ENCODE measurements at regions not wholly inside any gene's neighbourhood (a gene's known extent, or its start where the extent isn't known, plus 50 kb on each side); places are given as distances from the start of the nearest gene placed in this dataset.

GRCh38 chr12:67151886-67152285 is 117.3 kb upstream of the CAND1 start:
- Histone ChIP-seq H3K9me1 (ENCODE audit: control insufficient read depth, insufficient read depth, low read length) (no peaks in the 10 kb centered on the region), H3K4me2 (ENCODE audit: insufficient read depth, low read length) (no peak overlapping the region), H3K27ac (ENCODE audit: extremely low read depth, low read depth, low read length) (no peak overlapping the region), H3K9ac (ENCODE audit: insufficient read depth in 1 of 2, low read depth in 2 of 2, low read length in 2 of 2) (no peak overlapping the region), H3K36me3 (ENCODE audit: control insufficient read depth, insufficient read depth, low read length) (no peaks in the 10 kb centered on the region), H3K9me3 (replicated peaks; ENCODE audit: control insufficient read depth, insufficient read depth, low read depth, low read length) (no peaks in the 10 kb centered on the region), H3K79me2 (ENCODE audit: control insufficient read depth, insufficient read depth, low read length) (no peaks in the 10 kb centered on the region), H2AFZ (ENCODE audit: low read depth, low read length) (no peak overlapping the region), H3K27me3 (ENCODE audit: control insufficient read depth in 2 of 2, insufficient read depth in 2 of 2, low read length in 2 of 2) (no peaks in the 10 kb centered on the region; a peak in 1 of 5 replicates), H3K4me1 (replicated peaks in 1 of 2; ENCODE audit: control insufficient read depth in 2 of 2, insufficient read depth in 2 of 2, low read length in 2 of 2) (no peaks in the 10 kb centered on the region), H4K20me1 (replicated peaks; ENCODE audit: control insufficient read depth, insufficient read depth, low read length) (no peaks in the 10 kb centered on the region), H3K4me3 (no peak overlapping the region)
- DNase-seq (ENCODE audit: extremely low read depth in 1 of 4, low spot score in 3 of 4) (no peak), FAIRE-seq (no peak), ATAC-seq (no peak)
- ChIA-PET CTCF (ENCODE audit: low intra/inter-chr PET ratio) (no interaction called here), POLR2A (no interaction called here)
- intact Hi-C loops (cut with micrococcal nuclease) (no loop called here), in situ Hi-C loops (cut with MboI) (no loop called here)
- 2% methylated on average over 3 of the region's 3 CpGs for WGBS (ENCODE audit: insufficient coverage, low coverage, missing lambda C conversion rate)
- TF ChIP-seq ZNF76 (CRISPR knock-in tag; IDR thresholded peaks at IDR 0.05; ENCODE audit: borderline replicate concordance), result no peak
- TF ChIP-seq POU5F1 (IDR thresholded peaks at IDR 0.05; ENCODE audit: borderline replicate concordance, low read depth, low read length, partially characterized antibody), result no peak
- no TSS peak for BruUV-seq (replicated peaks)

- FAIRE-seq (no peak), DNase-seq (ENCODE audit: extremely low read depth in 1 of 4, low spot score in 3 of 4) (no peak), ATAC-seq (no peak)
- H3K79me2 ChIP-seq (ENCODE audit: control insufficient read depth, insufficient read depth, low read length), result no peaks in the 10 kb centered on the region
- no peak overlapping the region for H3K27ac ChIP-seq (ENCODE audit: extremely low read depth, low read depth, low read length)
- H3K27me3 ChIP-seq (ENCODE audit: control insufficient read depth in 2 of 2, insufficient read depth in 2 of 2, low read length in 2 of 2), result no peaks in the 10 kb centered on the region; a peak in 1 of 5 replicates
- in situ Hi-C loops (cut with MboI) (no loop called here), intact Hi-C loops (cut with micrococcal nuclease) (no loop called here)
- H3K9ac ChIP-seq (ENCODE audit: insufficient read depth in 1 of 2, low read depth in 2 of 2, low read length in 2 of 2), result no peak overlapping the region
- H3K9me1 ChIP-seq (ENCODE audit: control insufficient read depth, insufficient read depth, low read length), result no peaks in the 10 kb centered on the region
- no peaks in the 10 kb centered on the region for H4K20me1 ChIP-seq (replicated peaks; ENCODE audit: control insufficient read depth, insufficient read depth, low read length)
- H3K4me2 ChIP-seq (ENCODE audit: insufficient read depth, low read length), result no peak overlapping the region
- POLR2A ChIA-PET, result no interaction called here
- H3K9me3 ChIP-seq (replicated peaks; ENCODE audit: control insufficient read depth, insufficient read depth, low read depth, low read length), result no peaks in the 10 kb centered on the region
- H3K4me3 ChIP-seq, result no peak overlapping the region
- no peak for TF ChIP-seq GABPB1 (CRISPR knock-in tag; IDR thresholded peaks at IDR 0.05)
- no peak for TF ChIP-seq SNAPC5 (CRISPR knock-in tag; IDR thresholded peaks at IDR 0.05)
- TF ChIP-seq SAP30 (IDR thresholded peaks at IDR 0.05; ENCODE audit: borderline replicate concordance, insufficient read depth, low read depth, low read length, poor library complexity, severe bottlenecking), result no peak
- TF ChIP-seq NR2C2 (CRISPR knock-in tag; IDR thresholded peaks at IDR 0.05), result no peak
- TF ChIP-seq NR2C2 (tag; IDR thresholded peaks at IDR 0.05), result no peak
- no peak for TF ChIP-seq ZNF511 (CRISPR knock-in tag; IDR thresholded peaks at IDR 0.05)
- no peak for TF ChIP-seq MIER1 (IDR thresholded peaks at IDR 0.05; ENCODE audit: low read depth)
- no peak for TF ChIP-seq ARID2 (IDR thresholded peaks at IDR 0.05)
- no peak for TF ChIP-seq PYGO2 (tag; IDR thresholded peaks at IDR 0.05)
- no peak overlapping the region for H2AFZ ChIP-seq (ENCODE audit: low read depth, low read length)
- H3K4me1 ChIP-seq (replicated peaks in 1 of 2; ENCODE audit: control insufficient read depth in 2 of 2, insufficient read depth in 2 of 2, low read length in 2 of 2), result no peaks in the 10 kb centered on the region
- no peaks in the 10 kb centered on the region for H3K36me3 ChIP-seq (ENCODE audit: control insufficient read depth, insufficient read depth, low read length)
- BruUV-seq (replicated peaks), result no TSS peak
- WGBS (ENCODE audit: insufficient coverage, low coverage, missing lambda C conversion rate), result 2% methylated on average over 2 of the region's 2 CpGs
- CTCF ChIA-PET (ENCODE audit: low intra/inter-chr PET ratio), result no interaction called here
Observed at GRCh38 chr12:67152451-67152850, 116.7 kb upstream of the CAND1 start.

All from K562 (cell line).